Heart left ventricle (tissue), 13 donors: ENCODE measurements at regions not wholly inside any gene's neighbourhood (a gene's known extent, or its start where the extent isn't known, plus 50 kb on each side); places are given as distances from the start of the nearest gene placed in this dataset.

ENCODE experiments used
- POLR2A ChIP-seq, 2 donors: fragments of 450-650 bp; IDR thresholded peaks; one replicate each; pipeline ENCODE4 v1.6.1; 2017; ENCODE audit warnings: antibody characterized with exemption in 2 of 2, mild to moderate bottlenecking in 2 of 2, moderate library complexity in 2 of 2
- TF ChIP-seq, protein P1 (sequence below), 12 donors: fragments of 200-600 bp; sonication (generic) in 4 of 12; IDR thresholded peaks; one replicate each; pipeline versions ENCODE4 v1.5.0 to v1.8.0; 2018 to 2022; ENCODE audit warnings: antibody characterized with exemption in 12 of 12, mild to moderate bottlenecking in 5 of 12
- donor health status: ischemic (EF 13 %, LVEDD 7.1; RV severe dilation, severe dysfunction).
- donor health status: DM: no; HTN: yes; CAD: no.
- donor health status: DM: no; HTN: no; CAD: no.
- donor health status: ischemic (EF 25% LVEDD 6.9; RV normal size, moderate dysfunction).
- donor health status: ischemic (EF 25% LVEDD 5.7; RV mildly dilated, moderate dysfunction).
- donor health status: ischemic (EF 35%, LVEDD 5.7; RV mildly dilated, moderate dysfunction).
- donor health status: nonischemic (EF 11% LVEDD 7.7; RV severe dilation, severe dysfunction).
- donor health status: DM: yes; HTN: yes; CAD: no.
- donor health status: PGD.
- donor health status: ischemic (EF 29% LVEDD 5.4; RV normal size, mild dysfunction).
- donor health status: nonischemic (EF 23%, LVEDD 6.1; RV moderate dilation, normal function).

DNA sequence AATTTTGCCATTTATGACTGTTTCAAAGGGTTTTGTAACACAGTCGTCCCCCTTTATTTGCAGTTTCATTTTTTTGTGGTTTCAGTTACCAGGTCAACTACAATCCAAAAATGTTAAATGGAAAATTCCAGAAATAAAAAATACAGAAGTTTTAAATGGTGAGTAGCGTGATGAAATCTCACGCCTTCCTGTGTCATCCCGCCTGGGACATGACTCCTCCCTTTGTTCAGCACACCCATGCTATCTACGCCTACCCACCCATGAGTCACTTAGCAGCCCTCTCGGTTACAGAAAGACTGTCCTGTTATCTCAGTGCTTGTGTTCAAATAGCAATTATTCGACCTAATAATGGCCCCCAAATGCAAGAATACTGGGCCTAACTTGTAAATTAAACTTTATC is 765.3 kb upstream of the ADAMTS16 start:
- TF ChIP-seq, protein P1, sequence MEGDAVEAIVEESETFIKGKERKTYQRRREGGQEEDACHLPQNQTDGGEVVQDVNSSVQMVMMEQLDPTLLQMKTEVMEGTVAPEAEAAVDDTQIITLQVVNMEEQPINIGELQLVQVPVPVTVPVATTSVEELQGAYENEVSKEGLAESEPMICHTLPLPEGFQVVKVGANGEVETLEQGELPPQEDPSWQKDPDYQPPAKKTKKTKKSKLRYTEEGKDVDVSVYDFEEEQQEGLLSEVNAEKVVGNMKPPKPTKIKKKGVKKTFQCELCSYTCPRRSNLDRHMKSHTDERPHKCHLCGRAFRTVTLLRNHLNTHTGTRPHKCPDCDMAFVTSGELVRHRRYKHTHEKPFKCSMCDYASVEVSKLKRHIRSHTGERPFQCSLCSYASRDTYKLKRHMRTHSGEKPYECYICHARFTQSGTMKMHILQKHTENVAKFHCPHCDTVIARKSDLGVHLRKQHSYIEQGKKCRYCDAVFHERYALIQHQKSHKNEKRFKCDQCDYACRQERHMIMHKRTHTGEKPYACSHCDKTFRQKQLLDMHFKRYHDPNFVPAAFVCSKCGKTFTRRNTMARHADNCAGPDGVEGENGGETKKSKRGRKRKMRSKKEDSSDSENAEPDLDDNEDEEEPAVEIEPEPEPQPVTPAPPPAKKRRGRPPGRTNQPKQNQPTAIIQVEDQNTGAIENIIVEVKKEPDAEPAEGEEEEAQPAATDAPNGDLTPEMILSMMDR (IDR thresholded peaks at IDR 0.05): no peak
- TF ChIP-seq POLR2A (IDR thresholded peaks at IDR 0.05): no peak
